WTC11 (cell line): ENCODE measurements at regions not wholly inside any gene's neighbourhood (a gene's known extent, or its start where the extent isn't known, plus 50 kb on each side); places are given as distances from the start of the nearest gene placed in this dataset.

Source experiments
- EMX1 ChIP-seq: fragments of 250-450 bp; sonication (Bioruptor Pico); IDR thresholded peaks from 2 replicates; pipeline ENCODE4 v1.8.0; 2021; ENCODE audit warnings: mild to moderate bottlenecking
- FOXP1 ChIP-seq: sonication (generic); formaldehyde crosslinking; IDR thresholded peaks from 2 replicates; pipeline ENCODE4 v1.8.0; 2022; ENCODE audit warnings: missing genetic modification reagents, mild to moderate bottlenecking, moderate library complexity, borderline replicate concordance
- JUN ChIP-seq: sonication (generic); formaldehyde crosslinking; IDR thresholded peaks from 2 replicates; pipeline ENCODE4 v1.8.0; 2023; ENCODE audit warnings: mild to moderate bottlenecking, missing genetic modification reagents
- NFYB ChIP-seq: sonication (generic); formaldehyde crosslinking; conservative IDR thresholded peaks from 2 replicates; pipeline ENCODE4 v1.8.0; 2022; ENCODE audit warnings: low read depth, missing genetic modification reagents
- NR1H2 ChIP-seq: sonication (generic); formaldehyde crosslinking; IDR thresholded peaks from 2 replicates; pipeline ENCODE4 v1.9.0; 2021; ENCODE audit warnings: mild to moderate bottlenecking, moderate library complexity, missing genetic modification reagents
- NR3C1 ChIP-seq: sonication (generic); formaldehyde crosslinking; conservative IDR thresholded peaks from 2 replicates; pipeline ENCODE4 v1.8.1; 2023; ENCODE audit warnings: low read depth, mild to moderate bottlenecking, missing genetic modification reagents
- OVOL2 ChIP-seq: fragments of 250-450 bp; sonication (Bioruptor Pico); IDR thresholded peaks from 2 replicates; pipeline ENCODE4 v1.9.0; 2021; ENCODE audit warnings: mild to moderate bottlenecking, borderline replicate concordance
- PRRX2 ChIP-seq: fragments of 250-450 bp; sonication (Bioruptor Pico); IDR thresholded peaks from 2 replicates; pipeline ENCODE4 v1.8.0; 2021; ENCODE audit warnings: mild to moderate bottlenecking
- SOX15 ChIP-seq: fragments of 250-450 bp; sonication (Bioruptor Pico); IDR thresholded peaks from 2 replicates; pipeline ENCODE4 v1.9.0; 2021; ENCODE audit warnings: mild to moderate bottlenecking
- TEAD4 ChIP-seq: sonication (generic); formaldehyde crosslinking; IDR thresholded peaks from 2 replicates; pipeline ENCODE4 v1.8.0; 2022; ENCODE audit warnings: mild to moderate bottlenecking, missing genetic modification reagents
- ZNF121 ChIP-seq: sonication (generic); formaldehyde crosslinking; IDR thresholded peaks from 2 replicates; pipeline ENCODE4 v1.8.0; 2023; ENCODE audit warnings: missing genetic modification reagents
- ZNF416 ChIP-seq: fragments of 250-450 bp; sonication (Bioruptor Pico); IDR thresholded peaks from 2 replicates; pipeline ENCODE4 v1.9.0; 2021; ENCODE audit warnings: mild to moderate bottlenecking, inconsistent platforms
- TF ChIP-seq, protein P1 (sequence below): fragments of 200-600 bp; IDR thresholded peaks from 2 replicates; pipeline ENCODE4 v1.8.0; 2022; ENCODE audit warnings: antibody characterized with exemption
- TF ChIP-seq, protein P2 (sequence below): sonication (generic); formaldehyde crosslinking; conservative IDR thresholded peaks from 2 replicates; pipeline ENCODE4 v1.8.1; 2023; ENCODE audit warnings: mild to moderate bottlenecking, low read depth, missing genetic modification reagents, moderate library complexity

GRCh38 chr16:85550953-85551924, 61.9 kb upstream of the GSE1 start:
- TF ChIP-seq, protein P1, sequence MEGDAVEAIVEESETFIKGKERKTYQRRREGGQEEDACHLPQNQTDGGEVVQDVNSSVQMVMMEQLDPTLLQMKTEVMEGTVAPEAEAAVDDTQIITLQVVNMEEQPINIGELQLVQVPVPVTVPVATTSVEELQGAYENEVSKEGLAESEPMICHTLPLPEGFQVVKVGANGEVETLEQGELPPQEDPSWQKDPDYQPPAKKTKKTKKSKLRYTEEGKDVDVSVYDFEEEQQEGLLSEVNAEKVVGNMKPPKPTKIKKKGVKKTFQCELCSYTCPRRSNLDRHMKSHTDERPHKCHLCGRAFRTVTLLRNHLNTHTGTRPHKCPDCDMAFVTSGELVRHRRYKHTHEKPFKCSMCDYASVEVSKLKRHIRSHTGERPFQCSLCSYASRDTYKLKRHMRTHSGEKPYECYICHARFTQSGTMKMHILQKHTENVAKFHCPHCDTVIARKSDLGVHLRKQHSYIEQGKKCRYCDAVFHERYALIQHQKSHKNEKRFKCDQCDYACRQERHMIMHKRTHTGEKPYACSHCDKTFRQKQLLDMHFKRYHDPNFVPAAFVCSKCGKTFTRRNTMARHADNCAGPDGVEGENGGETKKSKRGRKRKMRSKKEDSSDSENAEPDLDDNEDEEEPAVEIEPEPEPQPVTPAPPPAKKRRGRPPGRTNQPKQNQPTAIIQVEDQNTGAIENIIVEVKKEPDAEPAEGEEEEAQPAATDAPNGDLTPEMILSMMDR: no peak
- TF ChIP-seq NFYB (CRISPR knock-in tag) (no peak), TEAD4 (CRISPR knock-in tag) (no peak), ZNF416 (no peak), JUN (no peak), EMX1 (CRISPR knock-in tag) (no peak), ZNF121 (no peak), NR3C1 (CRISPR knock-in tag) (no peak), SOX15 (CRISPR knock-in tag) (no peak), OVOL2 (no peak), PRRX2 (CRISPR knock-in tag) (no peak), NR1H2 (no peak), FOXP1 (CRISPR knock-in tag) (no peak)
- TF ChIP-seq, protein P2, sequence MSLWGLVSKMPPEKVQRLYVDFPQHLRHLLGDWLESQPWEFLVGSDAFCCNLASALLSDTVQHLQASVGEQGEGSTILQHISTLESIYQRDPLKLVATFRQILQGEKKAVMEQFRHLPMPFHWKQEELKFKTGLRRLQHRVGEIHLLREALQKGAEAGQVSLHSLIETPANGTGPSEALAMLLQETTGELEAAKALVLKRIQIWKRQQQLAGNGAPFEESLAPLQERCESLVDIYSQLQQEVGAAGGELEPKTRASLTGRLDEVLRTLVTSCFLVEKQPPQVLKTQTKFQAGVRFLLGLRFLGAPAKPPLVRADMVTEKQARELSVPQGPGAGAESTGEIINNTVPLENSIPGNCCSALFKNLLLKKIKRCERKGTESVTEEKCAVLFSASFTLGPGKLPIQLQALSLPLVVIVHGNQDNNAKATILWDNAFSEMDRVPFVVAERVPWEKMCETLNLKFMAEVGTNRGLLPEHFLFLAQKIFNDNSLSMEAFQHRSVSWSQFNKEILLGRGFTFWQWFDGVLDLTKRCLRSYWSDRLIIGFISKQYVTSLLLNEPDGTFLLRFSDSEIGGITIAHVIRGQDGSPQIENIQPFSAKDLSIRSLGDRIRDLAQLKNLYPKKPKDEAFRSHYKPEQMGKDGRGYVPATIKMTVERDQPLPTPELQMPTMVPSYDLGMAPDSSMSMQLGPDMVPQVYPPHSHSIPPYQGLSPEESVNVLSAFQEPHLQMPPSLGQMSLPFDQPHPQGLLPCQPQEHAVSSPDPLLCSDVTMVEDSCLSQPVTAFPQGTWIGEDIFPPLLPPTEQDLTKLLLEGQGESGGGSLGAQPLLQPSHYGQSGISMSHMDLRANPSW: no peak
